Smooth muscle cell (in vitro differentiated cells): ENCODE measurements at regions not wholly inside any gene's neighbourhood (a gene's known extent, or its start where the extent isn't known, plus 50 kb on each side); places are given as distances from the start of the nearest gene placed in this dataset.

ENCODE experiments used
- DNase-seq: peaks from one replicate; lab custom pipeline; 2025; ENCODE audit not compliant: unreplicated experiment; lab: John Stamatoyannopoulos, UW
- H2AFZ ChIP-seq: fragments of 200-600 bp; sonication (generic); 2 replicates; pipeline ENCODE4 v1.6.0; 2016; ENCODE audit warnings: antibody characterized with exemption, low read depth, mild to moderate bottlenecking
- H3F3A ChIP-seq: fragments of 200-600 bp; sonication (generic); 2 replicates; pipeline ENCODE4 v1.6.0; 2017; ENCODE audit warnings: antibody characterized with exemption, low read depth
- H3K27ac ChIP-seq: fragments of 200-600 bp; sonication (generic); 2 replicates; pipeline ENCODE4 v1.5.1; 2016; ENCODE audit warnings: low read depth, mild to moderate bottlenecking
- H3K27me3 ChIP-seq: fragments of 200-600 bp; sonication (generic); 2 replicates; pipeline ENCODE4 v1.6.1; 2016; ENCODE audit warnings: low read depth, mild to moderate bottlenecking
- H3K36me3 ChIP-seq: fragments of 200-600 bp; sonication (generic); 2 replicates; pipeline ENCODE4 v1.5.1; 2016; ENCODE audit warnings: low read depth
- H3K4me1 ChIP-seq: fragments of 200-600 bp; sonication (generic); 2 replicates; pipeline ENCODE4 v1.5.1; 2016; ENCODE audit warnings: low read depth
- H3K4me2 ChIP-seq: fragments of 200-600 bp; sonication (generic); 2 replicates; pipeline ENCODE4 v1.6.0; 2016; ENCODE audit warnings: mild to moderate bottlenecking
- H3K4me3 ChIP-seq: fragments of 200-600 bp; sonication (generic); 2 replicates; pipeline ENCODE4 v1.5.1; 2016; ENCODE audit warnings: mild to moderate bottlenecking
- H3K79me2 ChIP-seq: fragments of 200-600 bp; sonication (generic); 2 replicates; pipeline ENCODE4 v1.6.0; 2016; ENCODE audit warnings: low read depth, mild to moderate bottlenecking
- H3K9ac ChIP-seq: fragments of 200-600 bp; sonication (generic); 2 replicates; pipeline ENCODE4 v1.6.0; 2016; ENCODE audit warnings: low read depth
- H3K9me3 ChIP-seq: fragments of 200-600 bp; sonication (generic); replicated peaks from 2 replicates; pipeline ENCODE4 v1.5.1; 2016; ENCODE audit warnings: low read depth
- H4K20me1 ChIP-seq: fragments of 200-600 bp; sonication (generic); 2 replicates; pipeline ENCODE4 v1.6.0; 2016; ENCODE audit warnings: low read depth
- CTCF ChIP-seq: fragments of 200-600 bp; sonication (generic); IDR thresholded peaks from 2 replicates; pipeline ENCODE4 v1.5.1; 2017; ENCODE audit warnings: borderline replicate concordance, mild to moderate bottlenecking, antibody characterized with exemption; ENCODE audit not compliant: insufficient read depth, poor library complexity, severe bottlenecking
- WGBS: methylation state at CpG from one replicate; pipeline ENCODE4 v1.1.7; 2016; ENCODE audit warnings: low lambda C conversion rate; 5-methylcytosine and 5-hydroxymethylcytosine counted together

- Histone ChIP-seq H3K9me3 (no peaks in the 10 kb centered on the region), H3K9ac (no peak overlapping the region), H3K79me2 (no peaks in the 10 kb centered on the region), H3F3A (no peaks in the 10 kb centered on the region), H3K4me1 (no peaks in the 10 kb centered on the region), H3K27ac (no peak overlapping the region), H3K36me3 (no peaks in the 10 kb centered on the region), H3K4me3 (no peak overlapping the region), H3K27me3 (no peaks in the 10 kb centered on the region), H2AFZ (no peak overlapping the region), H4K20me1 (no peaks in the 10 kb centered on the region), H3K4me2 (no peak overlapping the region)
- TF ChIP-seq CTCF = no peak
- no peak for DNase-seq
Observed at GRCh38 chr10:112884179-112884504, 65.9 kb upstream of the TCF7L2 start.

GRCh38 chr10:112886463-112886862 lies 63.6 kb upstream of the TCF7L2 start:
- Histone ChIP-seq H3K79me2 (no peaks in the 10 kb centered on the region), H3K9ac (no peak overlapping the region), H3K36me3 (no peaks in the 10 kb centered on the region), H3K27ac (no peak overlapping the region), H3K4me1 (no peaks in the 10 kb centered on the region), H3K9me3 (no peaks in the 10 kb centered on the region), H2AFZ (no peak overlapping the region), H3K27me3 (no peaks in the 10 kb centered on the region), H3F3A (no peaks in the 10 kb centered on the region), H3K4me2 (no peak overlapping the region), H3K4me3 (no peak overlapping the region), H4K20me1 (no peaks in the 10 kb centered on the region)
- no peak for TF ChIP-seq CTCF
- WGBS = 62% methylated on average over 4 of the region's 4 CpGs
- no peak for DNase-seq

GRCh38 chr10:112887968-112888367 lies 62.1 kb upstream of the TCF7L2 start:
- Histone ChIP-seq H3K27me3 (no peaks in the 10 kb centered on the region), H3K36me3 (no peaks in the 10 kb centered on the region), H3K4me3 (no peak overlapping the region), H3F3A (no peaks in the 10 kb centered on the region), H3K9ac (no peak overlapping the region), H2AFZ (no peak overlapping the region), H3K9me3 (no peaks in the 10 kb centered on the region), H4K20me1 (no peaks in the 10 kb centered on the region), H3K27ac (no peak overlapping the region), H3K79me2 (no peaks in the 10 kb centered on the region), H3K4me2 (no peak overlapping the region), H3K4me1 (no peaks in the 10 kb centered on the region)
- no peak for TF ChIP-seq CTCF
- 78% methylated on average over 3 of the region's 3 CpGs for WGBS
- DNase-seq = no peak

GRCh38 chr10:112895292-112895691 lies 54.8 kb upstream of the TCF7L2 start:
- H3K27ac ChIP-seq = no peak overlapping the region
- no peaks in the 10 kb centered on the region for H3F3A ChIP-seq
- H3K79me2 ChIP-seq = no peaks in the 10 kb centered on the region
- peaks cover 11% of the 10 kb centered on the region for H3K4me1 ChIP-seq
- 85% methylated on average over 4 of the region's 4 CpGs for whole genome bisulfite sequencing
- no peak for TF ChIP-seq CTCF
- H3K9ac ChIP-seq = no peak overlapping the region
- no peak for DNase-seq
- no peak overlapping the region for H3K4me3 ChIP-seq
- no peaks in the 10 kb centered on the region for H3K36me3 ChIP-seq
- no peaks in the 10 kb centered on the region for H3K9me3 ChIP-seq
- no peaks in the 10 kb centered on the region for H4K20me1 ChIP-seq
- H2AFZ ChIP-seq = no peak overlapping the region
- H3K27me3 ChIP-seq = no peaks in the 10 kb centered on the region
- H3K4me2 ChIP-seq = no peak overlapping the region
